ENCODE measurements at regions not wholly inside any gene's neighbourhood (a gene's known extent, or its start where the extent isn't known, plus 50 kb on each side); places are given as distances from the start of the nearest gene placed in this dataset.

- TF ChIP-seq CTCF (IDR thresholded peaks at IDR 0.05) (no peak), ZFX (IDR thresholded peaks at IDR 0.05; ENCODE audit: borderline replicate concordance) (no peak)
Measured at GRCh38 chr10:101282947-101283346, 53.7 kb upstream of the LBX1 start.
